HUDEP-2 (cell line): ENCODE measurements at regions not wholly inside any gene's neighbourhood (a gene's known extent, or its start where the extent isn't known, plus 50 kb on each side); places are given as distances from the start of the nearest gene placed in this dataset.
"Not testable (repeated sequence)": the region's sequence is repeated elsewhere in the genome, so short reads cannot be mapped to it uniquely, and the experiment has no call there.

Source experiments
- DNase-seq, 76 experiments: peaks; one replicate each; lab custom pipeline; 2025; ENCODE audit not compliant: unreplicated experiment in 76 of 76; lab: John Stamatoyannopoulos, UW

- DNase-seq = no peak
Measured at GRCh38 chr4:174012886-174013259, 270.6 kb downstream of the FBXO8 start.

DNA sequence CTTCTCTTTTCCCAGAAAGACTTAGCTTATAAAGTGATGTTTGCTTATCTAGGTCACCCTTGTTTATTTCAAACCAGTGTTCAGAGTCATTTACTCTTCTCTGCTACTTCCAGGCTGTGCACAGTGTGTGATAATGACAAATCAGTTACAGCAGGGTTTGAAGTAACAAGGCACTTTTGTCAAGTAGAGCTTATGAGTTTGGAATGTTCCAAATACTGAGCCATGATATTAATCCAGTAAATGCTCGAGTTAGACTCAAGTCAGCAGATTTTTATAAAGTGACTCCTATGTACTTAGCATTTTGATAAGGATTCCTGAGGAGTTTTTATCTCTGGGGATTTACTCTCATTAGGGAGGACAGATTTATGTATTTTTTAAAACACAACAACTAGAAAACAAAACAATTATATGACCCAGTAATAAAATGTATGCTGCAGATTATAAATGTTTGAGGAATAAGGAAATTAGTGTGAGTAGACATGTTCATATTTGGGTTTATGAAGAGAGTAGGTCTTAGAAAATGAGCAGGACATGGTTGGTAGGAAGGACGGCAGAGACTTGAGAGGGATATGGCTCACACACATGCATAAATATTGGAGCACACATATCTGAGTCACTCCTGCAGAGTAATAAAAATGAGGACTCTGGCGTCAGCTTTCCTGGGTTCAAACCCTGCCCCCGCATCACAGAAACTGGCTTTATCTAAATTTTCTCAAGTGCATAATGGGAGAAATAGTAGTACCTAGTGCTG, 271.2 kb downstream of the FBXO8 start:
- DNase-seq = no peak

GRCh38 chr4:174010547-174010946, 272.9 kb downstream of the FBXO8 start:
- DNase-seq = no peak

GRCh38 chr4:174009686-174010451, 273.6 kb downstream of the FBXO8 start:
- no peak for DNase-seq

- no peak for DNase-seq
Measured at GRCh38 chr4:174005422-174005821, 278.0 kb downstream of the FBXO8 start.

GRCh38 chr4:173998471-173999144, 284.9 kb downstream of the FBXO8 start:
- DNase-seq = no peak

GRCh38 chr4:173995779-173996178, 287.7 kb downstream of the FBXO8 start:
- DNase-seq = not testable (repeated sequence)

DNA sequence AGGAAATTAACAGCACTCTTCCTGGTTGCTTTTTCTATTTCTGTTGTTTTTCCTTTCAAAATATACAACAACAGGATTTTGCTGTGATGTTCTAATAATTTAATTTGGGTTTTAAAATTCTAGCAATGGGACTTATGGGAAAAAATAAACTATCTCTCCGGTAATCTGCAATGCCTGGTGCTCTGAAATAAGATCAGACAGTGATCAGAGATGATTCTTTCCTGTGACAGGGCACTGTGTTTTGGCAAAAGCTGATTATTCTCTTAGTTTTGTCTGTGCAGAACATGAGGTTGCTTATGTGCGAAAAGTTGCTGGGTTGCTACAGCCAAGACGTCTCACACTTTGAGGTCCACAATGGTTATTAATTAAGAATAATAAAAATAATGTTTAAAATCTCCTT, 291.7 kb downstream of the FBXO8 start:
- DNase-seq = no peak

- DNase-seq = no peak
Measured at GRCh38 chr4:173991316-173991715, 292.2 kb downstream of the FBXO8 start.

GRCh38 chr4:173990869-173991210, 292.6 kb downstream of the FBXO8 start:
- DNase-seq = no peak

DNA sequence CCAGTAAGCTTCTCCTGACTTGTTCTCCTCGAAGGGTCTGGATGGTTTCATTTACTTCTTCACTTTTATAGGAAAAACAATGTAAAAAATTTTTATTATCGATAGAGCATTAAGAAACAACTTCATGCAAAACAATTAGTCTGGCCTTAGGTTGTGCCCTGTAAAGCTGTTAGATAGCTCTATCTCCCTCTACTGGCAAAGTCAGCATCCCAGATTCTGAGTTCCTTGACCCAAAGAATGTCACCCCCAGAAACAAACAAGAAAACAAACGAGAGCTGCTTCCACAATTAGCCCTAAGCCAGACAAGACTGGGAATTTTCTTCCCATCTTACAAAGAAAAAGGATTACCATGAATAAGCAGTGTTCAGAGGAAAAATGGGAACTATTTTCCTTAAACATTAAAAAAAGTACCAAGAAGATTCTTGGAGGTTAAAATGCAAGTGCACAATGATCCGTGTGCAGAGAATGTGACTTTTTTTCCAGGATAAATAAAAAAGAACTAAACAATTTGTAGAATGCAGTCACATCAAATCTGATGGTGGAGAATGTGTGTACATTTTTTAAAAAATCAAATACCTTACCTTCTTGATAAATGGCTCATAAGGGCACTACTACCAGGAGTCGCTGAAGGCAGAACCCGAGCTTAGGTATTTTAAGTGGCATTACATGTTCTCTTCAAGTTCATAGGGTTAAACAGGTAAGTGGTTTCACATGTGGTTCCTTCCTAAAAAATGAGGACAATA, 293.2 kb downstream of the FBXO8 start:
- DNase-seq = peak in 7 of 76 experiments; percentile 3 to 19 (median 15)

- DNase-seq = not testable (repeated sequence)
Measured at GRCh38 chr4:173963523-173963922, 319.9 kb downstream of the FBXO8 start.

DNA sequence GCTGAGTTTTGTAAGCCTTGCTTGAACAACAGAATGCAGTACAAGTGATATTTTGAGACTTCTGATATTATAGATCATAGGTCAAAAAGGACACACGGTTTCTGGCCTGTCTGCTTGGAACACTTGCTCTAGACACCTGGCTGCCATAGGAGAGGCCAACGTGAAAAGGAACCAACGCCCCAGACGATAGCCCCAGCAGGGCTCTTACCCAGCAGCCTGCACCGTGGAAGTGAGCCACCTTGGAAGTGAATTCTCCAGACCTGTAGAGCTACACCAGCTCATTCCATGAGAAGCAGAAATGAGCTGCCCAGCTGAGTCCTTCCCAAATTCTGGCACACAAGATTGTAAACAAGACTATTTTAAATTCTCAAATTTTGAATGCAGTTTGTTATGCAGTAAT, 323.1 kb downstream of the FBXO8 start:
- no peak for DNase-seq

DNA sequence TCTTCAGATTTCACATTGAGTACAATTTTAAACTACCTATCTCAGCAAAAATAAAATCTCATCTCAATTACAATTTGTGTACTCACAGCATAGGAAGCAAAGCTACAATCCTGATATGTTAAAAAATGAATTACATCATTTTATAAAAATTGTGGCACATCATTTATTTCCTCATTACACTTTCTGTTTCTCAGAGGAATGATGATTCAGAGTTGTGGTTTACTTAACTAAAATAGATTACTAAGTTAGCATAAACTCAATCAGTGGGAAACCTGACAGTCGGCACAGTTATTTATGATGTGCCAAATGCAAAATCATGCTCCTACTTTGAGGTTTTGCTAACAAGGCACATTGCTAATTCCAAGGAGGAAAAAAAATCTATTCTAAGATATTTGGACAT, 325.0 kb downstream of the FBXO8 start:
- DNase-seq = no peak

GRCh38 chr4:173943547-173943946, 339.9 kb downstream of the FBXO8 start:
- no peak for DNase-seq

- DNase-seq = no peak
Measured at GRCh38 chr4:173940146-173940545, 343.3 kb downstream of the FBXO8 start.

DNA sequence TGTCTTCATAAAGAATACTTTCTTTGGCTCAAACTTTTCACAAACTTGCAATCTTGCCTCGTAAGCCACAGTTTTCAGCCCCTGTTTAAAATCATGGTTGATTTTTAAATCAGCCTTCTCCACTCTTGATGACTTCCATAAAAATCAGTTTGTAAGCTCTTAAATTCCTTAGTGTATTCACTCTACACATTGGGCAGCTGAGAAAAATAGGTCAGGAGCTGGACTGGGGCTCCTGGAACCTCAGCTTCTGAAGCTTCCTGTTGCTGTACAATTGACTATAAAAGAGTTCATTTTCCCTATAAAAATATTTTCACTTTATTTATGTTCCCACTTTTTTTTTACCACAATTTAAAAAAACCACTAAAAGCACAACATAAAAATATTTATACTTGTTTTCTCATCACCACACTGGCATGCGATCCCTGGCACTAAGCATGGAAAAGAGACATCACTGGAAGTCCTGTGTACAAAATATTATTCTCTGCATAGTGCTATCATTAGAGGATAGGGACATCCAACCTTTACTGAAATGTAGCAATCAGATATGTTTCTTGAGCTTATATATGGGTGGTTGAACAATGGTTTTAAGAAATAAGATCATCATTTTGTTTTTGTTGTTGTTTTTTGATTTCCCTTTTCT, 345.7 kb downstream of the FBXO8 start:
- no peak for DNase-seq

DNA sequence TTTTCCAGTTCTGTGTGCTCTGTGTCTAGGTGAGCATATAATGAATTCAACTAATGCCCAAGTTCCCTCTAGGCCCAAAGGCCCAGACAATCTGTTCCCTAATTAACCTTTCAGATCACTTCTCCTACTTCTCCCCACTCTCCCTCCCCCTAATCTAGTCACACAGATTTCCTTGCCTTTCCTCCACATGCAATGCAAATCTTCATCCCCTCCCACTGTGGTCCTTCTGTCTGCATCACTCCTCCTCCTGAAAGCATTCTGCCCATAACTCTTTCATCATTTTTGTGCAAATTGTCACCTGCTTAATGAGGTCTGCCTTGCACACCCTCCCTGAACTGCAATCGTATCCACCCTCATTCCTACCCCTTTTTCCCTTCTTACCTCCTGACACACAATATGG, 346.6 kb downstream of the FBXO8 start:
- no peak for DNase-seq

DNA sequence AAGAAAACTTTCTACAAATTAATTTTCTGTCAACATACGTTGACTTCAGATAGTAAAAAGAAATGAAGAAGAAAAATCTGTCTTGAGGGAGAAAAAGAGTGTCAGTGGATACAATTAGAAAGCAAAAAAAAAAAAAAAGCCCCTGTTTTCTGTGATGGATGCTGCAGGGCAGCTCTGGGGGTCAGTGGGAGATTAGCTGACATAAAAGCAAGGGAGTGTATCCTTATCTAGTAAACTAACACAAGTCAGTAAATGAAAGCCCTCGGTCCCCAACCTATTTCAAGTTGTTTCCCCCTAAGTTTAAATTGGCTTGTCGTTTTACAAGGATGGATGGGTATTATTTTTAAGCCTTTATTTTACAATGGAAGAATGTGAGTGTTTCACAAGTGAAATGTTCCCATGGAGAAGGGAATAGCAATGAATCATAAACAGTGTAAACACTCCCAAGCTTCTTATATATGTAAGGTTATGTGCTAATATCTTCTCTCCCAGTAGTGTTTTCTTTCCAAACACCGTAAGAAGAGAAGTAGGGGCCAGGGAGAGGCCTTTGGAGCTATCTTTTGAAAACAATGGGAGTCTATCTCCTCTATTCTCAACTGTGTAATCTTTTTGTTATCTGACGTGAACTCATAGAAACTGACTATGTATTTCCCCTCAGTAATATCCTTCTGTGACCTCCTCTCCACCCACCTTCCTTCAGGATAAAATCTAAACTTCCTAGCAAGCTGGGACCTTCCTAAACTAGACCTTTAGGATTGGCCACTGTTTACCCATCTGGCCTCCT, 347.7 kb downstream of the FBXO8 start:
- DNase-seq = no peak
